Gastrocnemius medialis (tissue), 4 donors: ENCODE measurements at regions not wholly inside any gene's neighbourhood (a gene's known extent, or its start where the extent isn't known, plus 50 kb on each side); places are given as distances from the start of the nearest gene placed in this dataset.

ENCODE experiments used
- CTCF ChIP-seq, 5 experiments: fragments of 450-650 bp in 3 of 5; fragments of 200-600 bp in 2 of 5; sonication (generic) in 2 of 5; IDR thresholded peaks in 4 of 5; conservative IDR thresholded peaks in 1 of 5; 1 replicate in 4 of 5; 2 replicates in 1 of 5; pipeline ENCODE4 v1.5.1; 2016 to 2019; ENCODE audit warnings: antibody characterized with exemption in 5 of 5, mild to moderate bottlenecking in 3 of 5, moderate library complexity in 3 of 5
- POLR2A ChIP-seq, 2 donors: fragments of 450-650 bp; IDR thresholded peaks; one replicate each; pipeline ENCODE4 v1.6.1; 2017; ENCODE audit warnings: antibody characterized with exemption in 2 of 2, mild to moderate bottlenecking in 2 of 2, moderate library complexity in 2 of 2

DNA sequence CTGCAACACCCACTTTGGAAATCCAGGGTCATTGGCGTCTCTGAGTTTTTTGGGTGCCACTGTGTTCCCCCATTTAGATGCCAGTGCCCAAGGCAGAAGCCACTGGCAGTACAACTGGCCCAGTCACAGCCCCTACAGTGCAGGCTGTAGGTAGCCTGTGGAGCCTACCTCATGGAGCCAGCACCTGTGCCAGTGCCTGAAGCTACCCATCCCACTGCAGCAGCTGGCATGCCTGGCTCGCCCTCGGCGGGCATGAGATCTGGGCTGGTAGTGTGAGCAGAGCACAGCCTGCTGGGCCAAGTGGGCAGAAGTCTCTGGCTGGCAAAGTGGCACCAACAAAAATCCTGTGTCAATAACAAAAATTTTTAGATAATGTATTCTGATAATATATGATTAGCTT lies 1111.4 kb upstream of the NXPH2 start:
- TF ChIP-seq POLR2A (IDR thresholded peaks at IDR 0.05) (no peak), CTCF (IDR thresholded peaks at IDR 0.05 in 4 of 5, conservative IDR thresholded peaks at IDR 0.05 in 1 of 5) (no peak)
